ENCODE measurements at regions not wholly inside any gene's neighbourhood (a gene's known extent, or its start where the extent isn't known, plus 50 kb on each side); places are given as distances from the start of the nearest gene placed in this dataset.

GRCh38 chr1:80075351-80075750, 1068.8 kb upstream of the ADGRL4 start (continued):
- TF ChIP-seq FOSL1 (IDR thresholded peaks at IDR 0.05; ENCODE audit: insufficient read depth, low read depth, low read length) = no peak
- no peak for TF ChIP-seq EP300 (IDR thresholded peaks at IDR 0.05; ENCODE audit: borderline replicate concordance in 1 of 2, low read depth in 2 of 2, low read length in 2 of 2)
- TF ChIP-seq PHF8 (conservative IDR thresholded peaks at IDR 0.05; ENCODE audit: low read depth, low read length) = no peak

Data from H1 (cell line).